CD4-positive, alpha-beta T cell treated with Interleukin-4 for 4 hours (primary cell): ENCODE measurements at regions not wholly inside any gene's neighbourhood (a gene's known extent, or its start where the extent isn't known, plus 50 kb on each side); places are given as distances from the start of the nearest gene placed in this dataset.

Experiments
- DNase-seq: peaks from one replicate; pipeline ENCODE4 v3.0.0-alpha.2; 2020

DNA sequence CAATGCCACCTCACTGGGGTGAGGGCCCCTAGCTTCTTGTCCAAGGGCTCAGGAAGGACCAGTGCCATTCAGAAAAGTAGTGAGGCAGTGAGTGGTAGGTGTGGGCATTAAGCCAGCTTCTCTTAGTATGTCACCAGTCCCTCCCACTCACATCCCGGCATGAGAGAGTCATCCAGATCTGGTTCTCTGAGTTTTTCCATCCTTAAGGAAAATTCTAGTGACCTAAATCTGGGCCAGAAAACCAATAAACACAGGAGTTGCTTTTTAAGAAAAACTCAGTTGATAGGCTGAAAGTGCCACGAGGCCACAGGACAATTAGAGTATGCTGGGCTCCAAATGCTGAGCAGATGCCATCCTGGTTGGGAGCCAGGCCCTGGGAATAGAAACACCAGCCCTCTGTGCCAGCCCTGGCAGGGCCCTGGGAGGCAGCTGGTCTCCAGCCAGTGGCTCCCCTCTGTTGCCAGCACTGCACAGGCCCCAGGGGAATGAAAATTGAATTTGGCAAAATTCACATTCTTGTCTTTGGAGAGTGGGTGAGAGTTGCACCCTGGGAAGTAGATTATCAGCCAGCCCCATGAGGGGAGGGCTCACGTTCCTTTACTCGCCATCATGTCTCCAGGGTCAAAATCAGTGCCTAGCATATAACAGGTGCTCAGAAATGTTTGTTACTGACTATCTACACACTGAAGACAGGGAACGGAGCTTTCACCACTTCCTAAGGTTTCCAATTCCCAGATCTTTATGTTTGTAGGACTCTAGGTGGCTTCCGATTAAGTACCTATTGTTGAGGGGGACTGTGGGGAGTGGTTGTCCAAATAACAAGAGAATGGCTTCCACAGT lies 52.8 kb downstream of the FAM43A start:
- DNase-seq, result no peak

DNA sequence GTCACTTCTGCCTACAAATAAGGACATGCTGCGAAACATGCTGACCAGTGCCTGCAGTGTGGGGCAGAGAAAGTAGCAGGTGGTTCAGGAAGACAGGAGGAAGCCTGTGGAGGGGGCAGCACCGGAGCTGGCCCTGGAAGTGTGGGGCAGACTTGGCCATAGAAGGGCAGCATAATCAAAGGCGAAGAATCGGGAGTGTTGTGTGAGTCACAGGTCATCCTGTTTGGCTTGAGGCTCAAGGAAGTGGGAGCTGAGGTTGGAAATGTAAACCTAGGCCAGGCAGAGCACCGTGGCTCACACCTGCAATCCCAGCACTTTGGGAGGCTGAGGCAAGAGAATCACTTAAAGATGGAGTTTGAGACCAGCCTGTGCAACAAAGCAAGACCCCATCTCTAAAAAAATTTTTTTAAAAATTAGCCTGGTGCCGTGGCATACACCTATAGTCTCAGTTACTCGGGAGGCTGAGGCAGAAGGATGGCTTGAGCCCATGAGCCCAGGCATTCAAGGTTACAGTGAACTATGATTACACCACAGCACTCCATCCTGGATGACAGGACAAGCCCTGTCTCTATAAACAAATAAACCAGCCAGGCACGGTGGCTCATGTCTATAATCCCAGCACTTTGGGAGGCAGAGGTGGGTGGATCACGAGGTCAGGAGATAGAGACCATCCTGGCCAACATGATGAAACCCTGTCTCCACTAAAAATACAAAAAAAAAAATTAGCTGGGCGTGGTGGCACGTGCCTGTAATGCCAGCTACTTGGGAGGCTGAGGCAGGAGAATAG lies 54.0 kb downstream of the FAM43A start:
- no peak for DNase-seq

DNA sequence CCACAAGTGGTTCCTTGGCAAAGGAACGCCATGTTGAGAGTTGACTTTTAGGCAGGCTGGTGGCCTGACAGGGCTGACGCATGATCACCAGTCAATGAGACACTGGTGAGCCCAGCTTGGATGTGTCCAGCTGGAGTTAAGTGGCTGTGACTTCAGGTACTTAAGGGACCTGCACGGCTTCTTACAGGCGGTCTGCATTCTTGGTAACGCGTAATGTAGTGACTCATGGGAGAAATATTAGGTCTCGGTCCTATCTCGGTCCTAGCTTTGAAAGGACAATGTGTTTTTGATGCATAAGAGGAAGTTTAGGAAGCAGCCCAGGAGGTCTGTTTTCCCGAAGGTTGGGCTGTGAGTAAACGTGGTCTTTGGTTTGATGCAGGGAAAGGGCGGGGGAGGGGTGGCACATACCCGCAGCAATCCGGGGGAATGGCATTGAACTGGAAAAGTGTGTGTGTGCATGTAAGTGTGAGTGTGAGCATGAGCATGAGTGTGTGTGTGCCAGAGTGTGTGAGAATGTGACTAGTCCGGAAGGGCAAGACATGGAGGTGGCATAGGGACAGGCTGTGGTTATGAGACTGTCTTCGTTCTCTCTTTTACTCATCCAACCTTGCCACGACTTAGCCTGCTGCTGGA lies 55.3 kb downstream of the FAM43A start:
- no peak for DNase-seq

DNA sequence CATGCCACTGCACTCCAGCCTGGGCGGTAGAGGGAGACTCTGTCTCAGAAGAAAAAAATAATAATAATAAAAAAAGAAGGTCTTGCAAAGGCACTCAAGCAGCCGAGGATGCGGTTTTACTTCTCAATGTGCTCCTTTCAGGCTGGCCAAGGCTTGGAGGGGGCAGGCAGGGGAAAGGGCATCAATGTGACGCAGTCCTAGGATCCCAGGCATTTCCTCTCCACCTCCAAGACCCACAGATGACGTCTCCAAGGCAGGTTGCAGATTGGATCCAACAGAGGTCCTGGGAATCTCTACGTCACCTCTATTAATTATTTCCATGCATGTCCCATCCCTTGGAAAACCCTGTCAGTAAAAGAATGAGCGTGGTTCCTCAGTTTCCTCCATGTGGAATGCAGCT lies 56.2 kb downstream of the FAM43A start:
- DNase-seq, result no peak

DNA sequence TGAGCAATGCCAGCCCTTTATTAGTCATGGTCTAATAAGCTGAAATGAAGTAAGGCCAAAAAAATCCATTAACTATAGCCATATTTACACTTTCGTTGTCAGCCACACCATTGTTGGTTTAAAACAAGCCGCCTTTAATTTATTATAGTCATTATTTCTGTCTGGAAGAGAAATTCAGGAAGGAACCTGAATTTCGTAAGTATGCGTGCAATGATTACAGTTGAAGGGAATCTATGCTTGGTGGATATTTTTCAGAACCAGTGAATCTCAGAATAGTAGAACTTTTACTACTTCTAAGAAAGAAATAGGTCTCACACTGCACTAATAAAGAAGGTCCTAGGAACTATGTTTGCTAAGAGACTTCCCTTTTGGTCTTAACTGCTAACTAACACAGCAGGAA lies 59.1 kb downstream of the FAM43A start:
- no peak for DNase-seq

DNA sequence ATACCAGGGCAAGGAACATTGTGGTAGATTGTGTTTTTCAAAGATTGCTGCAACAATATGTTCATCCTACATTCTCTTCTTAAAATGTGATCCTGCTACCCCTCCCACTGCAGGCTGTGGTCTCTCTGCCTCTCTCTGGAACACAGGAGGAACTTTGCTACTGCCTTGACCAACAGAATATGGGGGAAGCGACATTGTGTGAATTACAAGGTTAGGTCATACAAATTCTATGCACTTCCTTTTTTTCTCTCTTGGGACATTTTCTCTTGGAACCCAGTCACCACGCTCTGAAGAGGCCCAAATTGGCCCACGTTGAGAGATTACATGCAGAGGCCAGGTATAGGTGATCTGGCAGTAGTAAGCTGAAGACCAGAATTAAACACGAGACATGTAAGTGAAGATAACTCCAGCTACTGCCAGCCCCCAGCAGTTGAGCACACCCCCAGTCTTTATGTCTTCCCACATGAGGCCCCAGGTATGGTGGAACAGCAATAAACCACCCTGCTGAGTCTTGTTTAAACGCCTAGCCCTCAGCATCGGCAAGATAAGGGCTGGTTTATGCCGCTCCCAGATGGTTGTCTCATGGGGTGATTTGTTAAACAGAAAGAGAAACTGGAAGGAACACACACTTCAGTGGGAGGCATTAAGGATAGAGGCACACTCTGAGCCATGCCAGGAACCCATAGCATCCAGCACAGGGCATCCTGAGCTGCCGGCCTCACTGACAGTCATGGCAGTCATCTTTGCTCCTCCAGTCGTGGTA lies 59.9 kb downstream of the FAM43A start:
- no peak for DNase-seq

DNA sequence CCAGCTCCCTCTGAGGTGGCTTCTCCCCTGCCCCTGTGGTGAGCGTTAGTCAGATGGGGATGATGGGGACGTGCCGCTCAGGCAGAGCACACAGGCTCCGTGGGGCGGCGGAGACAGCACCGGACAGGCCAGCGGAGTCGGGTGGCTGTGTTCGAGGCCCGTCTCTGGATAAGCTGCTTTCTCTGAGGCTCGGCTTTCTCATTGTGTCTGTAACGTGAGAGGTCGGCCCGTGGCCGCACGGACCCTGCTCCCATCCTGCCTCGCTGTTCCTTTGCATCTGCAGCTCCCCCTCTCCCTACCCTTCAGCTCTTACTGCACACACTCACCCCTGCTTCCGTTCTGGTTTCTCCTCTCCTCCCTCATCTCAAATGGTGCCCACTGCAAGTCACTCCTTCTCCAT lies 62.5 kb downstream of the FAM43A start:
- DNase-seq, result no peak

DNA sequence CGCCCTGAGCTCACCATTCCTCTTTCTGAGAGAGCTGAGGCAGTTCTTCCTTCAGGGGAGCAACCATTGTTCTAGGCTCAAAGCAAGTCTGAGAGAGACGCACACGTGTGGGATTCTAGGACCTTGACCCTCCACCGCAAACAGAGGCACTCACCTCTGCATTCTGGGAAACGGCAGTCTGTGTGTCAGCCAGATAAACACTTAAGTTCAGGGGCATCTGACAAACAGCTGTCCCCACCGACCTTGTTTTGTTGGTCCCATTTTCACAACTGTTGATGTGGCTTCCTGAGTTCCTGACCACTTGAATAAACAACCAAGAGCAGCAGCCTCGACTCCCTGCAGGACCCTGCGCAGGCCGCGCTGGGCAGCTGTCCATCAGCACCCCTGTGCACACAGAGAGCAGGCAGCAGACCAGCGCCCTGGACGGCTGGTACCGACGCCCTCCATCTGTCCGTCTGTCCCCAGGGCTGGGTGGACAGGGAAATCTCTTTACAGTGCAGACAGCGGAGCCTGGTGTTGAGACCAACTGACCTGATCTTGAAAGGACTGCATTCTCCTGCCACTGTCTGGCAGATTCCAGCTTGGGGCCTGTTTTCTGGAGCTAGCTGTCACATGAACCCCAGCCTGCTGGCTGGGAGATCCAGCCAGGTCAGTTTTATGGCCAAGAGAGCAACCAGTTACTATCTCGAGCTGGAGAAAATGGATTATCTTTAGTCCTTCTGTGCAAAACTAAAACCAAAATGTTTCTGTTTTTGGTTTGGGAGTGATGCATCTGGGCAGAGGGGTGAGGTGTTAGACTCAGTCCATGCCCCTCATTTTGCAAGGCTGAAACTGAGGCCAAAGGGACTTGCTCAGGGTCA lies 64.2 kb downstream of the FAM43A start:
- DNase-seq, result no peak

DNA sequence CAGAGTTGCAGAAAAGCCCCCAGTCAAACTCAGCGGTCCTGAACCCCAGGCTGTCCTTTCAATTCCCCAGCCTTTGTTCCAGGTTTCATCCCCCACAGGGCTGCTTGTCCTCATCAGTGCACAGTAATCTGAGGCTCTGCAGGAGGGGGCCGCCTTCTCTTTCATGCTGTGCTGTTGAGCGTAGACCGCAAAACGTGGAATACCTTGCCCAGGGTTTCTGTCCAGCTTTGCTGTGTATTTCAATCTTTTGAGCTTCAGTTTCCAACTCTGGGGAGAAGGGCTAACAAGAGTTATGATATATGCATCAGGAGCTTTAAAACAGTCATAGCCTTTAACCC lies 64.8 kb downstream of the FAM43A start:
- no peak for DNase-seq

DNA sequence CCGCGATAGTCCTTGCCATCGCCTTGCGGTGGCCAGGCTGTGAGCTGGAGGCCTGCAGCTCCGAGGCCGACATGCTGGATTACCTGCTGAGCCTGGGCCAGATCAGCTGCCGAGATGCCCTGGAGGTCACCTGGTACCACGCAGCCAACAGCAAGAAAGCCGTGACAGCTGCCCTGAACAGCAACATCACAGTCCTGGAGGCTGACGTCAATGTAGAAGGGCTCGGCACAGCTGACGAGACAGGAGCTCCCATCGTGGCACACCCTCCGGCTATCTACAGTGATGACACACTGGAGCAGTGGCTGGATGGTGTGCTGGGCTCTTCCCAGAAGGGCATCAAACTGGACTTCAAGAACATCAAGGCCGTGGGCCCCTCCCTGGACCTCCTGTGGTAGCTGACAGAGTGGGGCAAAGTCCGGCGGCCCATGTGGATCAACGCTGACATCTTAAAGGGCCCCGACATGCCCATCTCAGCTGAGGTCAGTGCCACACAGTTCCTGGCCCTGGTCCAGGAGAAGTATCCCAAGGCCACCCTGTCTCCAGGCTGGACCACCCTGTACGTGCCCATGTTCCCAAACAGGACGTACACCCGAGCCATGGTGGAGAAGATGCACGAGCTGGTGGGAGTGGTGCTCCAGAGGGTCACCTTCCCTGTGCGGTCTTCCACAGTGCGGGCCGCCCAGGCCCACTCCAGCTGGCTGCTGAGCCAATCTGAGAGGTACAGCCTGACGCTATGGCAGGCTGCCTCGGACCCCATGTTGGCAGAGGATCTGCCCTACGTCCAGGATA lies 70.2 kb downstream of the FAM43A start:
- no peak for DNase-seq

DNA sequence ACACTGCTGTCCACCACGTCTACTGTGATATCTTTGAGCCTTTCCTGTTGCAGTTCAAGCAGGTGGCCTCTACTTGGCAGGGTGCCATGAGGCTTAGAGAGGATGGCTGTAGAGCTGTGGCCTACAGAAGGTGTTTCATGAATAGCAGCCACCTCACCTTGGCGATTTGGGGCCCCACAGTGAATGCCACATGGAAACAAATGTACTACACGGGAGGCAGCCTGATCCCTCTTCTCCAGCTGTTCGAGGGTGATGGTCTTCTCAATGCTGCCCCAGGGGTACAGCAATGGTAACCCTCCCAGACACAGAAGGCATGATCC lies 70.7 kb downstream of the FAM43A start:
- no peak for DNase-seq

DNA sequence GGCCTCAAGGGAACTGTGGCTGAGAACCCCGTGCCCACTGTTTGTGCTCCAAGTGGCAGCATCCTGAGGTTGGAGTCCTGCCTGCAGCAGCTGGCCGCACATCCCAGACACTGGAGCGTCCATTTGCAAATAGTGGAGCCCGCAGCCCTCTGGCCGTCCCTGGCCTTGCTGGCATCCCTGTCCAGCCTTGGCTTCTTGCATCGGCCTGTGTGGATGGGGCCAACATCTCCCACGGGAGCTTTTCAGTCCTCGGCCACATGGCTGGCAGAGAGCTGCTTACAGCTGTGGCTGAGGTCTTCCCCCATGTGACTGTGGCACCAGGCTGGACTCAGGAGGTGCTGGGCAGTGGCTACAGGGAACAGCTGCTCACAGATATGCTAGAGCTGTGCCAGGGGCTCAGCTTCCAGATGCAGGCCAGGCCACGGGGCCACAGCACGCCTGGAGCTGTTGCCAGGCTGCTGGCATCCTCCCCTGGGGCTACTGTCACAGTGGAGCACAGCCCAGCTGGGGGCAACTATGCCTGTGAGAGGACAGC lies 71.2 kb downstream of the FAM43A start:
- DNase-seq, result no peak

DNA sequence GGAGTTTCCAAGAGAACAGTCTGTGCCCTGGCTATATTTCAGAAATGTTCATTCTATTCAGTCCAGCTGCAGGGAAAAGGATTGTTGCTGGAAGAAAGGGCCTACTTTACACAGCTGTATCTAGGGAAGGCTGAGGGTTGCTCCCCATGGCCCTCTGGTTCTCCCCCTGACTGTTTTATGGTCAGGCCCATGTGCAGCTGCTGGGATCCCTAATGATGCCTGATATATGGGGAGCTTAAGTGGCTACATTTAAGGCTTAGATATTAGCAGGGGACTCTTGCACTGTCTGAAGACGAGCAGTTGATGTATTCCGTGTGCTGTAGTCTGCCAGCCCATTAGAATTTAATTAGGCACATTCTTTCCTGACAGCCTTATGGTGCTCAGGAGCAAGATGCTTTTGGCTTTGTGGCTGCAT lies 72.0 kb downstream of the FAM43A start:
- no peak for DNase-seq

DNA sequence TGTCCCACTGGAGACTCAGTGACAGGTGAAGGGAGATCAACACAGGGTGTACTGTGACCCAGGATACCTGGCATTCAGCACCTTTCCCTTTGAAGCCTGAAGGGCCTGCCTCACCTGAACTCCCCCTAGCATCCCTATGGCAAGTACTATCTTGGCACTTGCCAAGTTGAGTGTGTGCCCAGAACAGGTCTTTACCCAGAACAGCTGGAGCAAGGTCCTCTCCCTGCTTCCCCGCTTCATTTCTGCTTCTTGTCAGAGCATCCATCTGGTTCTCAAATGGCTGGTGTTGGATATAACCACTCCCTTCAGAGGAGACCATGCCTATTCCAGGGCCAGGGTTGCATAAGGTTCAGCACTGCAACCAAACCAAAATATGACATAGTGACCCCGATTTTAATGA lies 73.0 kb downstream of the FAM43A start:
- DNase-seq, result no peak

DNA sequence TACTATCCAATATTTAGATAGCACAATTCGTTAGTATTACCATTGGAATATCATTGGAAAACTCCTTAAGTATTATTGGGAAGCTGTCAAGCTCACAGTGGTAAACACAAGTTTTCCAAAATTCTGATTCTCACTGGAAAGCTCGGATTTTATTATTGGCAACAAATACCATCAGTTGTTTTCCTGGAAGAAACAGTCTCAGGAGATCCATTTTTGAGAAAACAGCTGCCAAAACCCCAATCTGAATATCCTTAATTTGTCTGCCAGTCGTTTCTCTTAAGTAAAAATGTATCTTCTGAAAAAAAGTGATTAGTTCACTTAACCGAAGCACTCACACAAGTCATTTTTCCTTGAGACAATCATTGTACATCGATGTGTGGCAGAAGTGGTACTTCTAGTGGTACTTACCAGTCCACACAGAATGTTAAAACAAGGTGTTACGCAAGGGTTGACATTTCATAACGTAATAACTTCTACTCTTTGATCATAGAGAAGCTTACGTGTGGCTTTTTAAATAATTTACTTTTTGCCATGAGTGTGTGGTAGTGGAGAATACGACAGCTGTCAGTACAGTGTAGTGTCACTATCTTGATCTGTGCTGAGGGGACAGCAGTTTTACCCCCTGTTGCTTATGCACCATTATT lies 74.9 kb downstream of the FAM43A start:
- no peak for DNase-seq

DNA sequence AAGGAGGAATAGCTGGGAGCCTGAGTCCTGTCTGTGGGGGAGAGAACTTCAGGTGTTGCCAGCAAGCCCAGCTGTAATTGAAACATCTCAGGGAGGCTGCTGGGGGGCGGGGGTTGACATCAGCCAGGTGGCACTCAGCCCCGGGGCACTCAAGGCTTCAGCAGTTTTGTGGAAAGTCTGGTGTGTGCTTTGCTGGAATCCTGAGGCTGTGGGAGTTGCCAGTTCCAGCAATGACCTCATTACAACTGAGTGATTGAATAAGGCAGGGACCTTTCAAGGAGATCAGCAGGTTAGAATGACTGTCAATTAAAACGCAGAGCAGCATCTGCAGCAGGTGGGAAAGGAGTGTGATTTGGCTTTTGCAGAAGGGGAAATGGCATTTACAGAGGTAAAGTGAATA lies 75.7 kb downstream of the FAM43A start:
- no peak for DNase-seq

DNA sequence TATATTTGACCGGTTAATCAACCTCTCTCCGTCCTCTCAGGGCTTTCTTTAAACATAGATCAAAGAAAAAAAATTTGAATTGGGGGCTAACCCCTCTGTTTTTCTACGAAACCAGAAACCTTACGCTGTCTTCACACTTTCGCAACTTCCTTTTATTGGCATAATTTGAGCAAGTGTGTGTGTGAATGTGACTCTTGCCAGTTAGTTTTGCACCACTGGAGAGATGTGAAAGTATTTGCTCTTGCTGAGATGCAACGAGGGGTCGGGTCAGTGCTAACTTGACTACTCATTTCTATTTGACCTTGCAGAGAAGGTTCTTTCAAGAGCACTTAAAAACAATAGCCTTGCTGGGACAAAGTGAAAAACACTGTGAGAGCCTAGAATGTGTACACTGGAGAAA lies 81.2 kb downstream of the FAM43A start:
- DNase-seq, result no peak

DNA sequence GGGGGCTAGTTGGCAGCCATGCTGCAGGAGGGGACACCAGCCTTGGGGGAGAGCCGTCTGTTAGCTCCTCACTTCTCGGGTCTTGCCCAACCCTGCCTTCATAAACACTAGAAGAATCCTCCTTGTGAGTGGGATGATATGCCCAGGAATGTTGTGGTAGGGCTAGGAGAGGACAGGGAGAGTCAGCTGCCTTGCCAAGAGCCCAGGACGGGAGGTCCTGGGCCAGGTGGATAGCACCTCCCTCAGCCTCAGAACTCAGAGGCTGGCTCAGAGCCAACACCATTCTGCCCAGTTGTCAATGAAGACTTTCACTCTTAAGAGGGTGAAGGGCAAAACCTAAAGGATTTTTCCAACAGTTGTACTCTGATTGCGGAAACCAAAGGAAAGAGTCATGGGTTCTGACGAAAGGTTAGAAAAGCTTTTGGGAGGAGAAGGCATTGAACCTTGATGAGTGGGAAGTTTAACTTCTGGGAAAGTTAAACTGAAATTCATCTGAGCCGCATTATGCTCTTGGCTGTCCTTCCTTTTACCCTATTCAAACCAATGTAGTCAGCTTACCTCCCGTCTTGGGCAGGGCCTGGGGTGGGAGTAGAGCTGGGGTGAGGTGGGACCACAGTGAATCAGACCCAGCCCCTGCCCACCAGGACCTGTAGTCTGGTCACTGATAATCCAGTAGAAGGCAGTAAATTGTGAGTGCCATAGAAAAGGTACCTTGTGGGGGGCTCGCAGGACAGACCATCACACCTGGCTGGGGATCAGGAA lies 81.9 kb downstream of the FAM43A start:
- DNase-seq, result no peak

DNA sequence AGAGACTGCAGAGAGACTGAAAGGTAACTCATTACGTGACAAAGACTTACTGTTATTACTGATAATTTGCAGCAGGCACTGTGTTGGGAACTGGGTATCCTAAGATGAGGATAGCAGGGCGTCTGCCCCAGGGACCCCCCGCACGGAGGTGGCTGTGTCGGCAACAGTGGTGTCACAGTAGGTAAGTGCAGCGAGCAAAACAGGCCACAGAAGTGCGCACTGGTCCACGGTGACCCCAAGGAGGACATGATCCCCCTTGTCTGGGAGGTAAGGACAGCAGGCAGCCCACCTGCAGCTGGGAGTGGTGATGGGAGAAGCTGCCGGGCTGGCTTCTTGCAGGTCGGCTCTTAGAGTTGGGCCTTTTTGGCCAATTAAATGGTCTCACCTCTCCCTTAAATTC lies 82.9 kb downstream of the FAM43A start:
- DNase-seq, result no peak
